NCI-H82 (cell line): ENCODE measurements at regions not wholly inside any gene's neighbourhood (a gene's known extent, or its start where the extent isn't known, plus 50 kb on each side); places are given as distances from the start of the nearest gene placed in this dataset.

Source experiments
- DNase-seq: peaks from one replicate; lab custom pipeline; 2025; lab: John Stamatoyannopoulos, UW

DNA sequence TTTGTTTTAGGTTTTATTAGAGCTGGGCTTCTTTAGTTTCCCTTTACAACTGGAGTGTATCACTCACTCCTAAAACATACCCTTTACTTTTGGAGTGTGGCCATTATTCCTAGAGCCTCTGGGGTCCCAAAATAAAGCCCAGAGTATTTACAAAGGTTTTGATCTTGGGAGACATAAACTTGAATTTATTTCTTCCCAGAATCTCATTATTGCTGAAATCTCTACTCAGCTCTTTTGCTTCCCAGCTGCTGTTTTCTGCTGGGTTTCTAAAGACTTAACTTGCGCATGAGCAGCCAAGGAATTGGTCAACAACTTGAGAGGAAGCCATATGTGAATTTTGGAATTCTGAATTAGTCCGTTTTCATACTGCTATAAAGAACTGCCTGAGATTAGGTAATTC is 94.5 kb upstream of the NRSN1 start:
- no peak for DNase-seq

DNA sequence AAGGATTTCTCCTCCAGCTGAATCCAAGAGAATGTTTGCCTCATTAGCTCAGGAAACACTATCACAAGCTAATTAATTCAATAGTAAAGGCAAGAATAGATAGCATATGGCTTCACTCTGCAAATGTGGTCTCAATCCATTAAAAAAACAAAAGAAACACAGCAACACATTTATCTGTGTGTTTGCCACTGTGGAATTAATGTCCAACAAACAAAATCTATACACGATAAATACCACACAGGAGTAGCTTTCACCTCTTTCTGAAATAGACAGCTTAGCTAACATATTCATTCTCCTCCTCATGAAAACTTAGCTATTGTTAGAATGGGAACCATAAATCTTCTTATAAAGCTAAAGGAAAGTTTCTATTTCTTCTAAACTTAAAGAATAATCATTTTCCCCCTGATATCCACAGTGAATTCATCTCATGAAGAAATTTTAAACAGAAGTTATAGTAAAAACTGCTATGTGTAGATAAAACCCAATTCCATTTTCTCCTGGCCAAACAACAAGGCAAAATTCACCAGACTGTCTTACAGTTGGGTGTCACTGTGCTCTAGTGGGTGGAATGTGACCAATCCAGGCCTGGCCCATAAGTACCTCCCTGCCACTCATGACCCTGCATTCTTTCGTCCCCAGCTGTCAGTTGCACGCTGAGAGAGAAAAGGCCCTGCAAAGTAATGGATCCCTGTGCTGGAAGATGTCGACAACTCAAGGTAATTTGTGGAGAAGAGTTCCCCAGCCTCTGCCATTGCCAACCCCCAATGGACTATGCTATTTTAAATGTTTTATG is 92.9 kb upstream of the NRSN1 start:
- DNase-seq, result no peak

DNA sequence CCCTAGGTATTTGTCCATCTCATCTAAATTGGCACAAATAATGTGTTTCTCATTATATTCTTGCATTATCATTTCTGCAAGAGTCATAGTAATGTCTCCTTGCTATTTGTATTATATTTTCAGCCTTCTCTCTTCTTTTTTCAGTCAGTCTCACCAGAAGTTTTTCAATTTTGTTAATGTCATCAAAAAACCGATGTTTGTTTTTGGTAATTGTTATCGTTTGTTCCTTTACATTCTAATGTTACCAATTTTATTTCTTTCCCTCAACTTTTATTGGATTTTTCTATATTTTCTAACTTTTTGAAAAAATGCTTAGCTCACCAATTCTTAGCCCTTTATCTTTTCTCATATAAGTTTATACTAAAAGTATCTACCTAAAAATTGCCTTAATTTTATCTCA is 82.2 kb upstream of the NRSN1 start:
- no peak for DNase-seq

DNA sequence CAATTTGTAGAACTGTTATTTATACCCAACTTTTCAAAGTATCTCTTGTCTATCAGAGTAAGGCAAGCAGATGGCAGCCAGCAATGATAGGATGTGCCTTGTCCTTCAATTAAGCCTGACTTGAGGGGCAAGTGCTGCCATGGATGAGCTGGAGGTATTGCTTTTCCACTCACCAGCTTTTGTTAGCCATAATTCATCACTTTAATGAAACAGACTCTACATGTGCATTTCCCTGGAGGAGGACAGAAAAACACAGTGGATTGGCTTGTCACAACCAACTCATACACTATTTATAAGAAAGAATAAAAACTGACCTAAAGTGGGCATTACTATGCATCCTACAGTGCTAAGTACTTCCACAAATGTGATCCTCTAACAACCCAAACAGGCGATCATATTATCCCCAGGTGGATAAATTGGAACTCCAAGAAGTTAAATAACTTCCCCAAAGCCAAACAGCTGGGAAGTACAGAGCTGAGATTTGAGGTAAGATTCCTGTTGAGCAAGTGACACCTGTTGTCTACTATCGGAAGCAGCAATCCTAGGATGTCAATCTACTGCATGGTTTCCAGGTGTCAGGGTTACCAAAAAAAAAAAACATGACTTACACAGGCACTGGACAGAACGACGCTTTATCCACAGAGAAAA is 73.9 kb upstream of the NRSN1 start:
- peak; percentile 73 for DNase-seq

DNA sequence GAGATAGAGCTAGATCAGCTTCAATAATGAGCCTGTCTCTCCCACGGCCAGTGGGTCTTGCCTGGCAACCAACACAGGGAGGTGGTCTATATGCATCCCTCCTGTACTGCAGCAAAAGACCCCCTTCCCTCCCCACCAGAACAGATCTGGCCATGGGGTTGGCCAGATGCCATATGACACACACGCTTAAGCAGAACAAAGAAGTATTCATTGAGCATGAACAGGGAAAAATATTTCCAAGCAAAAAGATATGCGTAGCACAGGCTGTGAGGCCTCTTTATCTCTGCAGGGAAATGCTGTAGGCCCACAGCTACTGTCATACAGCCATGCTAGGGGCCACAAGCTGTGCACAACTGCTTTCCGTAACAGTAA is 73.4 kb upstream of the NRSN1 start:
- no peak for DNase-seq

DNA sequence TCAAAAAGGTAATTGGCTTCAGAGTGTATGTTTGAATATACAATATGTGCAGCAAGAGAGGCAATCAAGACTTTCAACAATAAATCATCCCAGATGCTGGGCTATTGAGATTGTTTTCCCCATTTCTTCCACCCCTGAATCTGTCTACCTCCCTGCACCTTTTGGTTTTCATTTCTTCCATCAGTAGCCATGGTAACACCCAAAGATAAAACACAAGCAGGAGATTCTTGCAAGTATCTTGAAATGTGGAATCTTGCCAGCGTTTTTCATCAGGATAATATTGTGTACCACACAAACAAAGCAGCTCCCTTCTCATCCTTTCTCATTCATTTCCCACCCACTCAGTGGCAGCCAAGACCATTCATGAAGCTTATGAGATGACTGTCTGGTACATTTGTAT is 73.0 kb upstream of the NRSN1 start:
- DNase-seq, result no peak

DNA sequence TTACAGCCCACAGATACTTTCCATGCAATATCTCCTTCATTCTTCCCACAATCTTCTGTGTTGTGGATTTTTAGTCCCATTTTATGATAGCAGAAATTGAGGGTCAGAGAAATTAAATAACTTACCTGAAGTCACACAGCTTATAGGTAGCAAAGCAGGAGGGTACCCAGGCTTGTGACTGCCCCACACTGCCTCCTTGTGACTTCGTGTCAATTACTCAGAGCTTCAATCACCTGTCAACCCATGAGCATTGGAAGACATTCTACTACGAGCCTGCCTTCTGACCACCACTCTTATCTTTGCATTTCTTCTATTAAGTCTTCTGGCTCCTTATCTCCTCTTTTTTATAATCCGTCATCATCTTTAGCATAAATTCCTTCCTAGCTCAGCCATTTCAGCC is 71.6 kb upstream of the NRSN1 start:
- no peak for DNase-seq

DNA sequence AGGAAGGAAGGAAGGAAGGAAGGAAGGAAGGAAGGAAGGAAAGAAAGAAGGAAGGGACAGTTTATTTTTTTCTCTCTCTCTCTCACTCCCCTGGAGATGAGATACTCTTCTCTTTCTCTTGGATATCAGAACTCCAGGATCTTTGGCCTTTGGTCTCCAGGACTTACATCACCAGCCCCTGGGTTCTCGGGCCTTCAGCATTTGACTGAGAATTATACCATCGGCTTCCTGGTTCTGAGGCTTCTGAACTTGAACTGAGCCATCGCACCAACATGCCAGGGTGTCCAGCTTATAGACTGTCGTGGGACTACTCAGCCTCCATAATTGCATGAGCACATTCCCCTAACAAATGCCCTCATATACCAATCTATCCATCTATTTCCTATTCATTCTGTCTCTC is 69.4 kb upstream of the NRSN1 start:
- no peak for DNase-seq

DNA sequence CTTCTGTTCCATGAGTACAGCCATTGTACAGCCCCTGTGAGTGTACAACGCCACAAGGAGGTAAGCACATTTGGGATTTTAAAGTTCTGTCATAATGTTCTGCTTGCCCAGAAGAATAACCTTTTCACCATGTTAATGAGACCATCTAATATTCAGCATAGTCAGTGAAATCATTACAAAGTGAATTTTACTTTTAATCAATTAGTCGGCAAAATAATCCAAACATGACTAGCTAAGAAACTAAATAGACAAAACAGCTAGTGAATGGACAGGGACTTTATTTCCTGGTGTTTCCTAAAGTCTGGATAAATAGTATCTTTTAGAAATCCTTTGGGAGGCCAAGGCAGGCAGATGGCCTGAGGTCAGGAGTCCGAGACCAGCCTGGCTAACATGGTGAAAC is 69.0 kb upstream of the NRSN1 start:
- no peak for DNase-seq

DNA sequence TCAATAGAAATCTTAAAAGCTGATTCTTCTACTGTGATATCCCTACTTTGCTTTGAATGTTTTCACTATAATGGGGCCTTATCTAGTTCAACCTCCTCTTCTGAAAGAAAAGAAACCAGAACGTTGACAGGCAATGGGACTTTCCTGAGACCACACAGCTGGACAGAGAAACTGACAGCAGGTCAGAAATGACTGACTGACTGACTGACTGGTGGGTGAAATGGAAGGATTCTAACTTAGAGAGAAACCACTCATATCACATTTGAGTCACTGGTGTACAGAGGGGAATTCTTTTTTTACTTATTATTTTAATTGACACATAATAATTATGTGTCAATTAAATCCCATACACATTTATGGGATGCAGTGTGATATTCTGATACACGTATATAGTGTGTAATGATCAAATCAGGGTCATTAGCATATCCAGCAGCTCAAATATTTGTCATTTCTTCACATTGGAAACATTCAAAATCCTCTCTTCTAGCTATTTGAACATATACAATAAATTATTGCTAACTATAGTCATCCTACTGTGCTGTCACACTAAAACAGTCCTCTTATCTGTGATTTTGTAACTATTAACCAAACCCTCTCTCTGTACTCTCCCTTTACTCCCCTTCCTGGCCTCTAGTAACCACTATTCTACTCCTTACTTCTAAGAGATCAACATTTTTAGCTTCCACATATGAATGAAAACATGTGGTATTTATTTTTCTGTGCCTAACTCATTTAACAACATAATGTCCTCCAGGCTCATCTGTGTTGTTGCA is 64.8 kb upstream of the NRSN1 start:
- no peak for DNase-seq

DNA sequence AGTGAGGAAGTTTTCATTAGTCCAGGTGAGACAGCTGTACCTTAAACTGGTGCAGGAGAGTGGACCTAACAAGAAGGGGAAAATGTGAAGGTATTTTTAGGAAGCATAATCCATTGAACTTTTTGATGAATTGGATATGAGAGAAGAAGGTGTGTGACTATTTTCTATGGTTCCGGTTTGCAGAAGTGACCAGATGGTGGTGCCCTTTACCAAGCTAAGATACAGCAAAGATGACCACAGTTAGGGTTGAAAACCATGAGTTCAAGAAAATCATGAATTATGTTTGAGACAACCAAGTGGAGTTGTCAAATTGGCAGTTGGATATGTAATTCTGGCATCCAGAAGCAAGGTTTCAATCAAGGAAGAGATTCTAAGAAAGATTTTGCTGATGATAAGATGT is 61.9 kb upstream of the NRSN1 start:
- peak; percentile 66 for DNase-seq

DNA sequence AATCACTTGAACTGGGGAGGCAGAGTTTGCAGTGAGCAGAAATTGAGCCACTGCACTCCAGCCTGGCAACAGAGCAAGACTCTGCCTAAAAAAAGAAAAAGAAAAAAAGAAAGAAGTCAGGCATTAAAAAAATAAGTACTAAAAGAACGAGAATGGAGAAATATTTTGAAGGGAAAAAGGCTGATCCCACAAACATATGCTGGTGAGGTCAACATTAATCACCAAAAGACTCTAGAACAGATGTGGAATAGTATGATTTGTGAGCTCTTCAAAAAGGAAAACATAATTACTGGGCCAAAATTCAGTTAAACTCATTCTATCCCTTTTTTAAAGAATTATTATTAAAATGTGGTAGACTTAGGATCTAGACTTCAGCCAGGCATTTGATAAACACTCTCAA is 61.2 kb upstream of the NRSN1 start:
- no peak for DNase-seq

DNA sequence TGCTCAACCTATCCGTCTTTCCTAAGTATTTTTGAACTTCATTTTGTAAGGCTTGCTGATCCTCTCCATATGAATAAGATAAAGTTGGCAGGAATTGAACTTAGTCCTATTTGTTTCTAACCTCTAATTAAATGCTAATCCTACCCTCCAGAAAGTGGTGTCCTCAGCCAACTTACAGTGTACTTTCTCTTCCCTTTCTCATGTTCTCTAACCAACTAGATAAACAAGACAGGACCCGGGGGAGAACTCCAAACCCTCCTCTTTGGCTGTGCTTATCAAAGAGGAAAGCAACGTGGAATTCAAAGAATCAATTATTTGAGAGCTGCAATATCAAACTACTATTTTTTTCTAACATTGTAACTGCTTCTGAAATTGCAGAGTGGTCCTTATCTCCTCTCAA is 56.5 kb upstream of the NRSN1 start:
- DNase-seq, result no peak

DNA sequence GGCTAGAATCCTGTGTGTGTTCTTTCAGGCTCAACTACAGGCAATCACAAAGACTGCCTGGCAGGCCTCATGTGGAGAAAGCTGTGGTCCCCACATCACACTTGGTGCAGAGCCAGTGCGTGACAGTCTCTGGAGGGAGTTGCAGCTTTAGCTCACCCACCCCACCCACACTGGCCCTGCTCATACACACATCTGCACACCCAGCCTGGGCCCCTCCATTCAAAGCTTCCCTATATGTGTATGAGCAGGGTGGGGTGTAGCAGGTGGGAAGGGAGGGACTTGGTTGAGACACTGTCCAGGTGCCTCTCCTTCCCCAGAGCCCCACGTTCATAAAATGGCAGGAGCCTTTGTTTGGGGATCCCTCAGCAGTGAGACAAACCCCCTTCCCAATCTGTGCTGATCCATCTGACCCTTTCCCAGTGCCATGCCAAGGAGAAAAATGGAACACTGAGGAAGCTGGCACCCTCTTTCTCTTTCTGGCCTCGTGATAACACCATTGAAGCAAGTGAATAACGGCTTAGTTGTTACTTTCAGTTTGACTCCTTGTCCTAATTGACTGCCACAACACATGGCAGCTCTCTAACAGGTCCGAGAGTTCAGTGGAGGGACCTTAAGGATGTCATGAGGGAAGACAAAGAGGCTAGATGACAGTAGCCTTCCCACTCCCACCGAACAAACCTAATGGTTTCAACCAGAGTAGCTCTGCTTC is 53.8 kb upstream of the NRSN1 start:
- DNase-seq, result no peak

DNA sequence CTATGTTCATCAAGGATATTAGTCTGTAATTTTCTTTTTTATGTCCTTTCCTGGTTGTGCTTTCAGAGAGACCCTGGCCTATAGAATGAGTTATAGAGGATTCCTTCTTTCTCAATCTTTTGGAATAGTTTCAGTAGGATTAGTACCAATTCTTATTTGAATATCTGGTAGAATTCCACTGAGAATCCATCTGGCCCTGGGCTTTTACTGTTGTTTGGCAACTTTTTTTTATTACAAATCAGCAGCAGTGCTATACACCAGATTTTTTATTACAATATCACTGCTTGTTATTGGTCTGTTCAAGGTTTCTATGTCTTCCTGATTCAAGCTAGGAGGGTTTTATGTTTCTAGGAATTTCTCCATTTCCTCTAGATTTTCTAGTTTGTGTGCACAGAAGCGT is 50.0 kb upstream of the NRSN1 start:
- DNase-seq, result no peak
